ENCODE measurements at regions not wholly inside any gene's neighbourhood (a gene's known extent, or its start where the extent isn't known, plus 50 kb on each side); places are given as distances from the start of the nearest gene placed in this dataset.

DNA sequence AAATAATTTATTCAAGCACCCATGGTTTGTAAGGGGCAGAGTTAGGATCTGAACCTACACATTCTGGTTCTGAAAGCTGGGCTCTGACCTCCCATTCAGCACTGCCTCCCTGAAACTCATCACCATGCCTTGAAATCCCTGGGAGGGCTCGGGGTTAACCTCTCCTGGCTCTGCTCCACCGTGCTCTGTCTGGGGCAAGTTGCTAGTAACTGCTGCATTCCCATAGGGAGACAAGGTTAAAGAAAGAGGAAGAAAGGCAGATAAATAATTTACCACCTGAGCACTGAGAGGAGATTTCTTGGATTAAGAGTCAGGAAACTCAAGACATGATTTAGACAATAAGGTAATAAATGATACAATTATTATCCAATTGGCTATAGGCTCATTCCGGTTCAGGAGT is 199.3 kb downstream of the KIF18A start:
- H3K4me3 ChIP-seq (ENCODE audit: low read depth, low read length), result no peak overlapping the region
- no peak for DNase-seq (ENCODE audit: low read depth)

DNA sequence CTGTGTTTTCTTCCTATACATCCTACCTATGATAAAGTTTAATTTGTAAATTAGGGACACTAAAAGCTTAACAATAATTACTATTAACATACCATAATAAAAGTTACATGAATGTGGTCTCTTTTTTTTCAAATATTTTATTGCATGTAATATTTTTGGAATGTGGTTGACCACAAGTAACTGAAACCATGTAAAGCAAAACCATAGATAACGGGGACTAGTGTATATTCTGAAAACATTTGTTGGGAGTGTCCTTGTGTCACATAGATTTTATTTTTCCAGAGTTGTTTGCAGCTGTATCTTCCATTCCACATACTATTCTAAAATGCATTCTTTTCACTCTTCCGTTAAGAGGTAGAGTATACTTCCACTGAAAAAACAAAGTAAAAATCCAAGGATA is 200.4 kb downstream of the KIF18A start:
- TF ChIP-seq, protein P1, sequence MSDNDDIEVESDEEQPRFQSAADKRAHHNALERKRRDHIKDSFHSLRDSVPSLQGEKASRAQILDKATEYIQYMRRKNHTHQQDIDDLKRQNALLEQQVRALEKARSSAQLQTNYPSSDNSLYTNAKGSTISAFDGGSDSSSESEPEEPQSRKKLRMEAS (IDR thresholded peaks at IDR 0.05; ENCODE audit: low read depth, low read length), result no peak
- no peak for TF ChIP-seq MYC (IDR thresholded peaks at IDR 0.05; ENCODE audit: low read depth, low read length)
- no peak for TF ChIP-seq POLR2A (IDR thresholded peaks at IDR 0.05; ENCODE audit: extremely low read depth, insufficient read length)
- TF ChIP-seq, protein P2, sequence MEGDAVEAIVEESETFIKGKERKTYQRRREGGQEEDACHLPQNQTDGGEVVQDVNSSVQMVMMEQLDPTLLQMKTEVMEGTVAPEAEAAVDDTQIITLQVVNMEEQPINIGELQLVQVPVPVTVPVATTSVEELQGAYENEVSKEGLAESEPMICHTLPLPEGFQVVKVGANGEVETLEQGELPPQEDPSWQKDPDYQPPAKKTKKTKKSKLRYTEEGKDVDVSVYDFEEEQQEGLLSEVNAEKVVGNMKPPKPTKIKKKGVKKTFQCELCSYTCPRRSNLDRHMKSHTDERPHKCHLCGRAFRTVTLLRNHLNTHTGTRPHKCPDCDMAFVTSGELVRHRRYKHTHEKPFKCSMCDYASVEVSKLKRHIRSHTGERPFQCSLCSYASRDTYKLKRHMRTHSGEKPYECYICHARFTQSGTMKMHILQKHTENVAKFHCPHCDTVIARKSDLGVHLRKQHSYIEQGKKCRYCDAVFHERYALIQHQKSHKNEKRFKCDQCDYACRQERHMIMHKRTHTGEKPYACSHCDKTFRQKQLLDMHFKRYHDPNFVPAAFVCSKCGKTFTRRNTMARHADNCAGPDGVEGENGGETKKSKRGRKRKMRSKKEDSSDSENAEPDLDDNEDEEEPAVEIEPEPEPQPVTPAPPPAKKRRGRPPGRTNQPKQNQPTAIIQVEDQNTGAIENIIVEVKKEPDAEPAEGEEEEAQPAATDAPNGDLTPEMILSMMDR (IDR thresholded peaks at IDR 0.05; ENCODE audit: low read depth, low read length), result no peak
- H3K4me3 ChIP-seq (ENCODE audit: low read depth, low read length), result no peak overlapping the region
- no peak for DNase-seq (ENCODE audit: low read depth)

More for the DNA sequence above, 199.3 kb downstream of the KIF18A start:
- TF ChIP-seq MYC (IDR thresholded peaks at IDR 0.05; ENCODE audit: low read depth, low read length), result no peak
- TF ChIP-seq, protein P2 (IDR thresholded peaks at IDR 0.05; ENCODE audit: low read depth, low read length), result no peak
- TF ChIP-seq POLR2A (IDR thresholded peaks at IDR 0.05; ENCODE audit: extremely low read depth, insufficient read length), result no peak
- TF ChIP-seq, protein P1 (IDR thresholded peaks at IDR 0.05; ENCODE audit: low read depth, low read length), result no peak

DNA sequence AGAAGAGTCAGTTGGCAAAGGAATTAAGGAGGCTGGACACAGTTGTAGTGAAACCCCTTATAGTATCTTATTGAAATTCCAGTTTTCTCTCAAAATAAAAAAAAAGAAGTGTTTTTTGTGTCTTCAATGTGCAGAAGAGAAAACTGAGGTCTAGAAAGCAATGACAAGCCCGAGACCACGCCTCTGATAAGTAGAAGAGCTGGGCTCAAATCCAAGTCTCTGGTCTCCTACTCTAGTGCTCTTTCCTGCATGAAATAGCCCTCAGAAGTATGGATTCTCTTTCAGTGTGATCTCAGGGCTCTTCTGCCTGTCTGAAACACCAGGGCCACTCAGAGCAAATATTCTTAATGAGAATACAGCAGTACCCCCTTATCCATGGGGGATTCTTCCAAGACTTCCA is 200.9 kb downstream of the KIF18A start:
- no peak overlapping the region for H3K4me3 ChIP-seq (ENCODE audit: low read depth, low read length)
- DNase-seq (ENCODE audit: low read depth), result no peak
- no peak for TF ChIP-seq MYC (IDR thresholded peaks at IDR 0.05; ENCODE audit: low read depth, low read length)

DNA sequence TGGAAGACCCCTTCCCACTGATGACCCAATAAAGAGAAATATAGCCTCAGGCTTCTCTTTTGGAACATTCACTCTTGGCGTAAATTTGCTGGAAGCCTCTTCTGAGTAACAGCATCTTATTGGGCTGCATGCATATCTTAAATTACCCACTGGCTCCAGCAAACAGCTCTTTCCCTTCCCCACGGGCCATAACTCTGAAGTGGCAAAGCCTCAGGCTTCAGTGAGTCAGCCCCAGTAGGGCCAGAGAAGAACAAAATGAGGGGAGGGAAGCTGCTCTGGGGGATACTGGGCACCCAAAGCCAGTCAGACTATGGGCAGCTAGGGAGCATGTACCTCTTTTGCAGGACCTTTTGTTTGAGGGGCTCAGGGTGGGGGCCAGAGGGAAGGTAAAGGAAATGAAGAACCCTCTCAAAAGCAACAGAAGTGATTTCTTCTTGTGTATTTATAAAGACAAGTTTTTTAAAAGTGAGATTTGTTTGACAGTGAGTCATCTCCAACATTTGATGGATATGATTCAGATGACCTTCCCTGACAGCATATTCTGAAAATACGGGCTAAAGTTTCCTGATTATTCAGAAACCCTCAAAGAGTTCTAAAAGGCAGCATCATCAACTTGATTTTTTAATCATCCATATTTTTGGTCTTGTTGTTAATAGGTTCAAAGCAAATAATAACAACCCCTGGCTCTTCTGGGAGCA is 203.4 kb downstream of the KIF18A start:
- no peak for DNase-seq (ENCODE audit: low read depth)
- TF ChIP-seq, protein P2 (IDR thresholded peaks at IDR 0.05; ENCODE audit: low read depth, low read length), result no peak
- no peak for TF ChIP-seq MYC (IDR thresholded peaks at IDR 0.05; ENCODE audit: low read depth, low read length)
- TF ChIP-seq, protein P1 (IDR thresholded peaks at IDR 0.05; ENCODE audit: low read depth, low read length), result no peak
- TF ChIP-seq POLR2A (IDR thresholded peaks at IDR 0.05; ENCODE audit: extremely low read depth, insufficient read length), result no peak
- H3K4me3 ChIP-seq (ENCODE audit: low read depth, low read length), result no peak overlapping the region

DNA sequence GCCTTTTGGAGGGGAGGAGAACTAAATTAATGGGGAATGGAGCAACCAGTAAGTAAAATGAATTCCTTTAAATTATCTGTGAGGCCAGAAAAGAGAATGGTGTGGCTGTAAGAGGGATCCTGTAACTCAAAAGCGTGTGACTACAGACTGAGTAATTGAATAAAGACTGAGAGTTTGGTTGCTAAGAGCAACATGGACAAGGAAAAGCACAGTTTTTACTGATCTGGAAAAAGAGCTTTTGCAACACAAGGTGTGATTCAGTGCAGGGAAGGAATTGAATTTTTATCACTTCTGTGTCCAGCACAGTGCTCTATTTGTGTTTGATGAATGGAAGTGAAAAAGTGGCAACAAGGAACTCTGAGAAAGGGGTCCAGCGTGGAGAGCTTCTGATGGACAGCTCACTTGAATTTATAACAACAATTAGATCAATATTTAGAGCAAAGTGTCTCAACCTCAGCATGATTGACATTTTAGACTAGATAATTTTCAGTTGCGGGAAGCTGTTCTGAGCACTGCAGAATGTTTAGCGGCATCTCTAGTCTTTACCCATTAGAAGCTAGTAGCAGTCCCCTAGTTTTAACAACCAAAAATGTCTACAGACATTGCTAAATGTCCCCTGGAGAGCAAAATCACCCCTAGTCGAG is 202.8 kb upstream of the BDNF start:
- DNase-seq (ENCODE audit: low read depth), result no peak
- no peak overlapping the region for H3K4me3 ChIP-seq (ENCODE audit: low read depth, low read length)
- TF ChIP-seq, protein P1 (IDR thresholded peaks at IDR 0.05; ENCODE audit: low read depth, low read length), result no peak
- TF ChIP-seq, protein P2 (IDR thresholded peaks at IDR 0.05; ENCODE audit: low read depth, low read length), result no peak
- TF ChIP-seq MYC (IDR thresholded peaks at IDR 0.05; ENCODE audit: low read depth, low read length), result no peak
- no peak for TF ChIP-seq POLR2A (IDR thresholded peaks at IDR 0.05; ENCODE audit: extremely low read depth, insufficient read length)

DNA sequence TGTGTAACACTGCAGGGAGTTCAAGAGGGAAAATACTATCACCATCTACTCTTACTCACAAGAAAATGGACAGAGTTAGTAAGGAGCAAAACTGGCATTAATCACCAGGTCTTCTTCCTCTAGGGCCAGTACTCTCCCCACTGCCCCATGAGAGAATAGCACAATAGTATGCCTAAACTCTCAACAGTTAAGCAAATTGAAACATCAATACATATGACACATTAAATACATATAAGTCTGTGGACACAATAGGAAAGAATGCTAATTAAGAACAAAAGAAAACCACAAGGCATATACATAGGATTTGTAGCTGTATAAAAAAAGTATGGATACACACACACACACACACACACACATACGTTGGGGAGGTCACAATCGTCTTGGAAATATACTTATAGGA is 197.9 kb upstream of the BDNF start:
- no peak for TF ChIP-seq MYC (IDR thresholded peaks at IDR 0.05; ENCODE audit: low read depth, low read length)
- TF ChIP-seq, protein P2 (IDR thresholded peaks at IDR 0.05; ENCODE audit: low read depth, low read length), result no peak
- no peak overlapping the region for H3K4me3 ChIP-seq (ENCODE audit: low read depth, low read length)
- DNase-seq (ENCODE audit: low read depth), result no peak

All from NB4 (cell line).